ENCODE measurements at regions not wholly inside any gene's neighbourhood (a gene's known extent, or its start where the extent isn't known, plus 50 kb on each side); places are given as distances from the start of the nearest gene placed in this dataset.

- no peaks in the 10 kb centered on the region for H3K27me3 ChIP-seq (ENCODE audit: control insufficient read depth in 4 of 4, insufficient read depth in 4 of 4, low read length in 3 of 4)
- no peak overlapping the region for H3K9ac ChIP-seq (ENCODE audit: low read depth in 1 of 2, low read length in 2 of 2)
- H3K4me3 ChIP-seq (ENCODE audit: low read depth in 1 of 3, low read length in 3 of 3) = no peak overlapping the region
- peak; percentile 80 to 83 for TF ChIP-seq RAD21 (IDR thresholded peaks at IDR 0.05)
- no peak for TF ChIP-seq HNF4G (IDR thresholded peaks at IDR 0.05)
- TF ChIP-seq CTCF (IDR thresholded peaks at IDR 0.05; ENCODE audit: low read depth, low read length, missing input control) = peak; percentile 56
- 0% methylated on average over 1 of the region's 1 CpG for WGBS
- DNase-seq (ENCODE audit: low spot score) = no peak
- no peaks in the 10 kb centered on the region for H3K36me3 ChIP-seq (ENCODE audit: control insufficient read depth in 4 of 4, insufficient read depth in 3 of 4, low read depth in 1 of 4, low read length in 3 of 4)
- no peaks in the 10 kb centered on the region for H3K4me1 ChIP-seq (ENCODE audit: control insufficient read depth in 4 of 4, insufficient read depth in 4 of 4, low read length in 3 of 4)
- H3K27ac ChIP-seq (ENCODE audit: low read depth in 1 of 2, low read length in 2 of 2) = no peak overlapping the region
- no peaks in the 10 kb centered on the region for H3K9me3 ChIP-seq (ENCODE audit: control insufficient read depth in 4 of 4, low read length in 3 of 4)
Measured at GRCh38 chr7:114026486-114027089, 107.8 kb upstream of the PPP1R3A start.

GRCh38 chr7:114021135-114021534 is 102.3 kb upstream of the PPP1R3A start:
- H3K4me3 ChIP-seq (ENCODE audit: low read depth in 1 of 3, low read length in 3 of 3) = no peak overlapping the region
- H3K27me3 ChIP-seq (ENCODE audit: control insufficient read depth in 4 of 4, insufficient read depth in 4 of 4, low read length in 3 of 4) = no peaks in the 10 kb centered on the region
- H3K27ac ChIP-seq (ENCODE audit: low read depth in 1 of 2, low read length in 2 of 2) = no peak overlapping the region
- DNase-seq (ENCODE audit: low spot score) = no peak
- TF ChIP-seq CTCF (IDR thresholded peaks at IDR 0.05; ENCODE audit: low read depth, low read length, missing input control) (no peak), FOXA1 (IDR thresholded peaks at IDR 0.05) (no peak), TAF1 (conservative IDR thresholded peaks at IDR 0.05) (no peak), RXRA (IDR thresholded peaks at IDR 0.05) (no peak), NR2F2 (IDR thresholded peaks at IDR 0.05) (no peak), ATF3 (IDR thresholded peaks at IDR 0.05) (no peak), HNF4G (IDR thresholded peaks at IDR 0.05) (no peak), JUND (IDR thresholded peaks at IDR 0.05) (no peak), SP1 (IDR thresholded peaks at IDR 0.05) (no peak)
- TF ChIP-seq, protein P1, sequence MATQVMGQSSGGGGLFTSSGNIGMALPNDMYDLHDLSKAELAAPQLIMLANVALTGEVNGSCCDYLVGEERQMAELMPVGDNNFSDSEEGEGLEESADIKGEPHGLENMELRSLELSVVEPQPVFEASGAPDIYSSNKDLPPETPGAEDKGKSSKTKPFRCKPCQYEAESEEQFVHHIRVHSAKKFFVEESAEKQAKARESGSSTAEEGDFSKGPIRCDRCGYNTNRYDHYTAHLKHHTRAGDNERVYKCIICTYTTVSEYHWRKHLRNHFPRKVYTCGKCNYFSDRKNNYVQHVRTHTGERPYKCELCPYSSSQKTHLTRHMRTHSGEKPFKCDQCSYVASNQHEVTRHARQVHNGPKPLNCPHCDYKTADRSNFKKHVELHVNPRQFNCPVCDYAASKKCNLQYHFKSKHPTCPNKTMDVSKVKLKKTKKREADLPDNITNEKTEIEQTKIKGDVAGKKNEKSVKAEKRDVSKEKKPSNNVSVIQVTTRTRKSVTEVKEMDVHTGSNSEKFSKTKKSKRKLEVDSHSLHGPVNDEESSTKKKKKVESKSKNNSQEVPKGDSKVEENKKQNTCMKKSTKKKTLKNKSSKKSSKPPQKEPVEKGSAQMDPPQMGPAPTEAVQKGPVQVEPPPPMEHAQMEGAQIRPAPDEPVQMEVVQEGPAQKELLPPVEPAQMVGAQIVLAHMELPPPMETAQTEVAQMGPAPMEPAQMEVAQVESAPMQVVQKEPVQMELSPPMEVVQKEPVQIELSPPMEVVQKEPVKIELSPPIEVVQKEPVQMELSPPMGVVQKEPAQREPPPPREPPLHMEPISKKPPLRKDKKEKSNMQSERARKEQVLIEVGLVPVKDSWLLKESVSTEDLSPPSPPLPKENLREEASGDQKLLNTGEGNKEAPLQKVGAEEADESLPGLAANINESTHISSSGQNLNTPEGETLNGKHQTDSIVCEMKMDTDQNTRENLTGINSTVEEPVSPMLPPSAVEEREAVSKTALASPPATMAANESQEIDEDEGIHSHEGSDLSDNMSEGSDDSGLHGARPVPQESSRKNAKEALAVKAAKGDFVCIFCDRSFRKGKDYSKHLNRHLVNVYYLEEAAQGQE (IDR thresholded peaks at IDR 0.05) = no peak
- no peaks in the 10 kb centered on the region for H3K9me3 ChIP-seq (ENCODE audit: control insufficient read depth in 4 of 4, low read length in 3 of 4)
- no peak overlapping the region for H3K9ac ChIP-seq (ENCODE audit: low read depth in 1 of 2, low read length in 2 of 2)
- WGBS = 82% methylated on average over 3 of the region's 3 CpGs
- no peaks in the 10 kb centered on the region for H3K4me1 ChIP-seq (ENCODE audit: control insufficient read depth in 4 of 4, insufficient read depth in 4 of 4, low read length in 3 of 4)
- no peaks in the 10 kb centered on the region for H3K36me3 ChIP-seq (ENCODE audit: control insufficient read depth in 4 of 4, insufficient read depth in 3 of 4, low read depth in 1 of 4, low read length in 3 of 4)

All from liver (tissue), 8 donors.